ENCODE measurements at regions not wholly inside any gene's neighbourhood (a gene's known extent, or its start where the extent isn't known, plus 50 kb on each side); places are given as distances from the start of the nearest gene placed in this dataset.

DNA sequence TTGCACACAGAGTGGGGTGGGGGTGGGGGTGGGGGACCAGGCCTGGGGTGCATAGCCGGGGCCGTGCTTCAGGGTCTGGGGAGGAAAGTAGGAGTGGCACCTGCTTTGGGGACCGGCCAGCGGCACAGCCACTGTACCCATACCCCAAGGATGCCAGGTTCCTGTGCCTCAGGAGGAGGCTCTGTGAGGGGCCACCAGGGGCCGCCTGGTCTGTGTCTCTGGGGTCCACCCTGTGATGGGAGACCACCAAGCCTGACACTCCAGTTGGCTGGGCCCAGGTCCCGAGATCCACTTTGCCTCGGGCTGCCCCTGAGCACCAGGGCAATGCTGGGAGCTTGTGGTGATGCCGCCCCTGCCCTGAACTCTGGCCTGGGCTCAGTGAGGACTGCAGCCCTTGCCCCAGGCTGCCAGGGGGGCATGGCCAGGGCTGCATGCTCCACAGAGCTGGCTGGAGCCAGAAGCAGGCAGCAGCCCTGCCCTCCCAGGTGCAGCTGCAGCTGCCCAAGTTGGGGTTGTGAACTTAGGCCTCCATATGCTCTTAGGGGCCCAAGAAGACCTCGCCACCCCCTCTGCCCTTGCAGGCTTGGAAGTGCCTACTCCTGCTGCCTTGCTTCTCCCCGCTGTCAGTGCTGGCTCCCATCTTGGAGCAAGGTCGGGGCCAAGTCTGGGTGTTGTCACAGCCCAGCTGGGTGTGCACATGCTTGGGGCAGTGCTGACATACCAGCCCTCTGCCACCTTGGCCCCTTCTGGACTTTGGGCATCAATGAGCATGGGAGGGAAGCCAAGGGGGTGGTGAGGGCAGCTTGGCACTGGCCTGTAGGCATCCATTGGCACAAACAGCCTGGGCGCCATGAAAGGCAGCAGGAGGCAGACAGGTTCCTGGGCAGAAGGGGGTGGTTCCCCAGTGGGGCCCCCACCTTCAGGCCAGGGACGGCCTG is 123.3 kb upstream of the THY1 start:
- DNase-seq = no peak

GRCh38 chr11:119540370-119541125 is 117.6 kb upstream of the THY1 start:
- DNase-seq = no peak

DNA sequence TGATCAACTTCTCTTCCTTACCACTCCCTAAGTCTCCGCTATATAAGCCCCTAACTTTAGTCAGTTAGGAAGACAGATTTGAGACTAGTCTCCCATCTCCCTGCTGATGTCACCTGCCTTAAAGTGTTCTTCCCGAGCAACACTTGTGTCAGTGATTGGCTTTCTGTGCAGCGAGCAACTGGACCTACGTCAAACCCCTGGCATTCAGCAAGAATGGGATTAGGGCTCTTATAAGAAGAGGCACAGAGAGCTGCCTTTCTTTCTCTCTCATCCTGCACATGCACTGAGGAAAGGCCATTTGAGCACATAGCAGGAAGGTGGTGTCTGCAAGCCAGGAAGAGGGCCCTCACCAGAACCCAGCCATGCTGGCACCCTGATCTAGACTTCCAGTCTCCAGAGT is 116.6 kb upstream of the THY1 start:
- DNase-seq = no peak

GRCh38 chr11:119538753-119539152 is 115.8 kb upstream of the THY1 start:
- peak; percentile 94 to 98 for DNase-seq

DNA sequence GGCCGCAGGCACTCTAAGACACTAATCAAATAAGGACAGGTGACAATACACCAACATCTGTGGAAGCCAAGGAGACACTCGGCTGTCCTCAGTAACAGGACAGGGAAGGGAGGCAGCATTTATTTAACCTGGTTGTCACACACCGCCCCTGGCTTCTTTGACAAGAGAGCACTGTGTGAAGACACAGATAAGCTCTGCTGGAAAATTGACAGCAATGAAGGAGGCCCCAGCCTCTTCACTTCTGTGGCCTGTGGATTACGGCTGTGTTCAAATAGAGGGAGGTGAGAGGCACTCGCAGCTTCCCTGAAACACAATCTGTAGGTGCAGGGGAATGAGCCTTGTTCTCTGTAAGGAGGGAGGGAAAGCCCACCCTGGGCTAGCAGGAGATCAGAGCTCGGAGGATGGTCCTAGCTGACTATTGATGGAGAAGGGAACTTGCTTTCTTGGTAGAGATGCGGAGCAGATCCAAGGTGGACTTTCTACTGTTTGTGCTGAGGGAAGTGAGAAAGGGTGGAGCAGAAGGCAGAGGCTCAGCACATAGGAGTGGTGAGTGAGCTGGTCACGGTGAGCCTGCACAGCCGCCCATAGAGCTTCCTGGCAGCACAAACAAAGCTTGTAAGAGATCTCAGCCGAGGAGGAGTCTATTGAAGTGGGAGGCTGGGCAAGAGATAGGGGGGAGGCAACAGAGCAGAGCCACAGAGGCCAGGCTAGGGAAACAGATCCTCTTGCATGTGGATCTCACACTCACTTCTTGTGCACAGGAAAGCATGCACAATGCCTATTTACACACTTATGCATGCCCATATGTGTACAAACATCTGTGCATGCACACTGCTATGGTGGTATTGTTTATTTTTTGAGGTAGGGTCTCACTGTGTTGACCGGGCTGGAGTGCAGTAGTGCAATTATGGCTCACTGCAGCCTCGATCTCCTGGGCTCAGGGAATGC is 114.6 kb upstream of the THY1 start:
- no peak for DNase-seq

GRCh38 chr11:119536801-119537200 is 113.8 kb upstream of the THY1 start:
- DNase-seq = no peak

DNA sequence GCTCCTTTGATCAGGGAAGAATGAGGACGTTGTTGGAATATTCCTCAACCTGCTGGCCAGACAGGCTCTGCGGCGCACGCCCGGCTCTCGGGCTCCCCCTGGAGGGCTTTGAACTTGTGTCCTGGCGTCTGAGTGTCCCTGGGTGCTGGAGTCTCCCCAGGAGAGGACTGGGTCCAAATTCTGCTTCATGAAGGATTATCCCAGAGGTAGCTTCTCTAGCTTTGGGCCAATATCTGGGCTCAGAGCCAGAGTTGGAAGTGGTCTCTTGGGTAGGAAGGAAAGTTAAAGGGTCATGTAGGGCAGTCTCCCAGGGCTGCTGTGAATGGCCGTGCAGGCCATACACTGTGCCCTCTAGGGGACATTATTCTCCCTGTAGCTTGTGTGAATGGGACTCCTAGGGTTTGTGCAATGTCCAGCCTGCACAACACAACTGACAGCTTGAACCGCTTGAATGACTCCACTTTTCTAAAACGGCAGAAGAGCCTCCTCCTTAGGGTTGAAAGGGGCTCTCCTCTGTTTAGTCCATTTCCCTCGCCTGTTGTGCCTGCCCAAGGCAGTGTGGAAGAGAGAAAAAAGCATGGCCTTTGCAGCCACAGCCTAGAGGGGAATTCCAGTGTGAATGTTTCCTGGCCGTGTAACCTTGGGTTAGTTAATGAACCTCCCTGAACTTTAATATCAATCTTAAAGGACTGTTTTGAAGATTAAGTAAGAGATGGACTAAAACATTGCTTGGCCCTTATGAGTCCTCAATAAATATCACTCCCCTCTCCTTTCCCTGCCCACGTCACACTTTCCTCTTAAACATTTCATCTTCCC is 111.2 kb upstream of the THY1 start:
- DNase-seq = peak; percentile 62 to 95

- no peak for DNase-seq
Observed at GRCh38 chr11:119533462-119533861, 110.5 kb upstream of the THY1 start.

DNA sequence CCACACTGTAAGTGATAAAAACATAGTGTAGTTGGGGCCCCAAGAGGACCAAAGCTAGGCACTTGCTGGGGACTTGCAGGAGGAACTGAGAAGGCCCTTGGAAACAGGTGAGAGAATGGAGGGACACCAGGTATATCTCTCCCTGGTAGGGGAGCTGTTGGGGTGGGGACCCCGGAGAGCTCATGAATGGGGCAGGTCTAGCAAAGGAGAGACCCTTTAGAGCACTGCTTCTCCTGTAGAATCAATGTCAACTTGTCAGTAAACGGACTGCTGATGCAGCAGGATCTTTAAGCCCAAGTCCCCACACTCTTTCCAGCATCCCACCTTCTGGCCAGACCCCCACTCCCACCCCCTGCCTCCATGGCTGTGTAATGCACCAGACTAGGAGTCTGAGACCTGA is 109.6 kb upstream of the THY1 start:
- DNase-seq = no peak

- no peak for DNase-seq
Observed at GRCh38 chr11:119531623-119532022, 108.7 kb upstream of the THY1 start.

- no peak for DNase-seq
Observed at GRCh38 chr11:119531056-119531455, 108.1 kb upstream of the THY1 start.

- DNase-seq = no peak
Observed at GRCh38 chr11:119530509-119530908, 107.5 kb upstream of the THY1 start.

- DNase-seq = no peak
Observed at GRCh38 chr11:119529936-119530335, 107.0 kb upstream of the THY1 start.

DNA sequence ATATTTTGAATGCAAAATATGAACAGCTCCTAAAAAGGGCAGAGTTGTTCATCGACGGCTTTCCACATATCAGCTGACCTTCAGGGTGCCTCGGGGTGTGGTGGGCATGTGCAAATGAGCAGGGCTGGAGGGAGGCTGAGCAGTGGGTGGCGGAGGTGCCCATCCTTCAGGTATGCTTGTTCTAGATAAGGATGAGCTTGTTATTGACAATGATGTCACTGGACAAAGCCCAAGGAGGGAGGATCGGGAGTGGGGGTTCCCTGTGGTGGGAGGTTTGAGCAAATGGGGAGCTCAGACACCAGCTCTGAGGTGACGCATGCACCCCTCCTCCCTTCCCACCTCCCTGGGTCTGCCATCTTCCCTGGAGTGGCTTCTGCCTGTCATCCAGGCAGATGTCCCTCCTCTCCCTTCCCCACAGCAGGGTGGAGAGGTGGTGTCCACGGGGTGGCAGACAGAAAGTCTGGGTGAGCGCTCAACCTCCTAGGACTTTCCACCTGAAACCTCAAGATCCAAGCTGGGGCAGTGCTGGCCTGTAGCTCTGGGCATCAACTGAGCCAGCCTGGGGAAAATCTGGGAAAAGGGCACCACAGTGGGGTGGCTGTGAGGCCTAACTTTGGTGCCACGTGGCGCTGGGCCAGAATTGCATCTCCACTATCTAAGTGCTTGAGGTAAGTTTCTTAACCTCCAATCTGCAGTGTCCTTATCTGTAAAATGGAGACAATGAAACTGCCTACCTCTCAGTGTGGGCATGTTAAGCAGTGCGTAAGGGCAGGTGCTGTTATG is 106.3 kb upstream of the THY1 start:
- DNase-seq = no peak

GRCh38 chr11:119525867-119526196 is 102.9 kb upstream of the THY1 start:
- DNase-seq = no peak

DNA sequence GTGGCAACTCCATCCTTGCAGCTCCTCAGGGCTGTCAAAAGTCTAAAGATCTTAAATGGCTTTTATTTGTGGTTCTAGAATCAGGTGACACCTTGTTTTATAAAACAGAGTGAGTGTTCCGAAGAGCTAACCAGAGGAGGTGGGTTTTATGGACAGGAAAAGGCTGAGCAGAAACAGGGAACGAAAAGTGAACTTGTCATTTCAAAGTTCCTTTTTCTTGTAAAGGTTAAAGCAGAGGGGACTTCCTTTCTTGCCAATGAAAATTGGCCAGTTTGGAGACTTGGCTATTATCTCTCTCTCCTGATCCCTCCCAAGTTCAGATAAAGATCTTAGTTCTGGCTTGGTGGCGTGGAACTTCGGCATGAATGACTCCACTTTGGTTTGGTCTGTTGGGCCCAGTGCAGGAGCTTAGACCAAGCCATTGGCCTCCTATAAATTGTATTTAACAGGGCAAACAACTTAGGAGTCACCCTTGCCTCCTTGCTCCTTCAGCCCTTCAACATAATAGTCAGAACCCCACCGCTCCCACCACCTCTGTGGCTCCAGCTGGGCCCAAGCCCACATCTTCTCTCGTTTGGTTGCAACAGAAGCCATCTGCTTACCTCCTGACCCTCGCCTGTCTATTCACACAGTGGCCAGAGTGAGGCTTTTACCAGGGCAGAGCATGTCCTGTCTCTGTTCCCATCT is 102.4 kb upstream of the THY1 start:
- DNase-seq = peak; percentile 75 to 76

- no peak for DNase-seq
Observed at GRCh38 chr11:119523539-119524157, 100.7 kb upstream of the THY1 start.

DNA sequence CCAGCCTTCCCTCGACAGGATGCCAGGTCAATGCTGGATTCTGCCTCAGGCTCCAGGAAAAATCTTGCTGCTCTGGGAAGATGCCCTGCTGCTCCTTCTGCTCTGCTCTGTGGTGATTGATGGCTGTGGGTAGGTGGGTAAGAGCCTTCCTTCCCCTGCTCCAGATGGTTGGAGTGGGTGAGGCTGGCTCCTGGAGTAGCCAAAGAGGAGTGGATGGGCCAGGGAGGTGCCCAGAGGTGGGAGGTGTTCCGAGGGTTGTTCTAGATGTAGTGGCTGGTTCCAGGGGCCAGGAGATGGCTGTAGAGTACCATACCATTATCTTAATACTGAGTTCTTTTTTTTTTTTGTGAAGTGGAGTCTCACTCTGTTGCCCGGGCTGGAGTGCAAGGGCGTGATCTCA is 99.6 kb upstream of the THY1 start:
- DNase-seq = no peak

GRCh38 chr11:119521551-119521950 is 98.6 kb upstream of the THY1 start:
- no peak for DNase-seq

DNA sequence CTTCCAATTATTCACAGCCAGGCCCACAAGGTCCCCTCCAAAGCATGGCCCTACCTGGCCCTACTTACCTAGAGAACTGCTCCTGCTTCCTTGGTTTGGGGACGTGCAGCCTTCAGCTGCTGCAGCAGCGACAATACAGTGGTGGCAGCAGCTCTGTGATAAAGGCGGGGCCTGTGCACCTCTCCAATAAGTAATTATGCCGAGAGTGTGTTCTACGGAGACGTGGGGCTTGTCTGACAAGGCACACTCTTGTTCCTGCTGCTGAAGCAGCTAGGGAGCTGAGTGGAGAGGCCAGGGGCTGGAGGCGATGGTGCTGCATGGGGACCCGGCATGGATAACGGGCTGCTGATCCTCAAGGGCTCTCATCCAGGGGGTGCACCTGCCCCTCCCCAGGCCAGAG is 98.0 kb upstream of the THY1 start:
- no peak for DNase-seq
